NCI-H748 treated with DMSO at 0.1 percent for 48 hours (cell line): ENCODE measurements at regions not wholly inside any gene's neighbourhood (a gene's known extent, or its start where the extent isn't known, plus 50 kb on each side); places are given as distances from the start of the nearest gene placed in this dataset.
"Not testable (repeated sequence)": the region's sequence is repeated elsewhere in the genome, so short reads cannot be mapped to it uniquely, and the experiment has no call there.

Experiments
- DNase-seq: peaks from one replicate; lab custom pipeline; 2025; lab: John Stamatoyannopoulos, UW

DNA sequence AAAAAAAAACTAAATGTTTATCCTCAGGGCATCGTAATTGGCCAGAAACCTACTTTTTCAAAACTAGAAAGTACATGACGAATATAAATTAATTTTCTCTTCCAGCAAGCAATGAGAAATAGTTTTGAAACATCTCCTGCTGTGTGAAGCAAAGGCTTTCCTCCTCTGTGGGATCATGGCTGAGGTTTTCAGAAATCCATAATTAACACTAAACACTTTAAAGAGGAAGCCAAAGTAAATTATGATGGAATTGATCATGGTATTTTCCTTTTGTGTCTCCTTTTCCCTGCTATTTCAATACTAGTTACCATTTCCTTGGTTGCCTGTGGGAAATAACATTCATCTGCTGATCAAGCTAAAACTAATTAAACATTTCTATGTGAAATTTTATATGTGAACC is 1413.8 kb upstream of the PCDH20 start:
- no peak for DNase-seq

DNA sequence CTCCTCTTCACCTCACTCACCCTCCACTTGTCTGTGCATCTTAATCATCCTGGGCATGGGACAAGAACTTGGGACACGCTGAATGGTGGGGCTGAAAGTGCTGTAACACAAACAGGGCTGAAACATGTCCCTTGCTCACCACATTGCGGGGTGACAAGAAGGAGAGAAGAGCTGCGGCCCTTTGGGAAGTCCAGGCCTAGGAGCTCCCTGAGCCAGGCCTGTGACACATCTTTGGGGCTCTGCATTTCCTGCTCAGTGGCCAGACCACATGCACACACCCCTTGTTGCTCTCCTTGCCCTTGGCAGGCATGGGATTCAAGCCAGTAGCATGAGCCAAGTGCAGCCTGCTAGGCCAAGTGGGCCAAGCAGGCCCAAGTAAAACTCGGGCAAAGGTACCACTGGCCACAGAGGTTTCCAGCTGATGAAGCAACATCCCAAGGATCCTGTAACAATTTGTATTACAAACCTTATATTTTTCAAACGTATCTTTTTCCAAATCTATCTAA is 1384.3 kb upstream of the PCDH20 start:
- DNase-seq, result no peak

DNA sequence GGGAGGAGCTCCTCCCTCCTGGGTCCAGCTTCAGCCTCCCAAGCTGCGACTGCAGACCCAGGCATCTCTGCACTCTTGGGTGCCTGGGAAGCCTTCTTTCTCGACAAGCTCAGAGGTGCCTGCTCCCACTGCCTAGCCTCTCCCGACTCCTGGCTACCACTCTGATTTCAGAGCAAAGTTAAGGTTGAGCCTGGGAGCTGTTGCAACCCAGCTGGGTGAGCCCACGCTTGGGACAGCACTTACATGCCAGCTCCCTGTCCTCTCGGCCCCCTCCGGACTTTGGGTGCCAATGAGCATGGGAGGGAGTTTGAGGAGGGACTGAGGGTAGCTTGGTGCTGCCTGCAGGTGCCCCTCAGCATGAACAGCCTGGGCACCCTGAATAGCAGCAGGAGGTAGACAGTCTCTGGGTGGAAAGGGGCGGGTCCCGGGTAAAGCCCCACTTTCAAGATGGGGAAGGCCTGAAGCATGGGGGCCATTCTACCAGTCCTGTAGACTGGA is 1383.4 kb upstream of the PCDH20 start:
- no peak for DNase-seq

DNA sequence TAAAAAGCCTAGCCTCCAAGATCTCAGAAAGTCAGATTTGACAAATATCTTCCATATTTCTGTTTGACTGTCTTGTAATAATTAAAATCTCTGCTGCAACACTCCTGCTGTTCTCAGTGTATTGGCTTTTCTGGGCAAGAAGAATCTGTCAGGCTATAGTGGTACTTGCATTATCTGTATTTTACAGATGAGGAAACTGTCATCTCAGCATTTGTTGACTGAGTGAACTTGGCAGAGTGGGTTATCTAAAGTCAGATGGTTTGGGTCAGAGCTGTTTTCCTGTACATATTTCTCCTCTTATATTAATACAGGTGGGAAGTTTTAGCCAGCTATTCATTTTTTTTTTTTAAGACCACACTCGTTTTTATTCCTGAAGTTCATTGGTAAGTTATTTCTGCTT is 1378.2 kb upstream of the PCDH20 start:
- DNase-seq, result no peak

DNA sequence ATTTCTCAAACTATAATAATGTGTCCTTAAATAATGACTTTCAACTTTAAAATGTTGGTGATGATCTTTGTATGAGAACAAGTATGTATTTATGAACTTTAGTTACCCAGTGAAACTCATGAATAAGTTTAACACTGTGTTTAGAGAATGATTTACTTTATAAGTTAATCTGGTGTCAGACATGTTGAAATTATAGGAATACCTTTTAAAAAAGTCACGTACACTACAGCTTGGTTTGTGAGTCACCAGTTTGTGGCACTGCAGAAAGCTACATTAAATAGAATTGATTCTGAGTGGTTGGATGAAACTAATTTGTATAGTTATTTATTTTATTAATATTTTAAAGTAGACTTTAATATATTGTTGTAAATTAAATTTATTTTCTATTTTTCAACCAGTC is 1366.2 kb upstream of the PCDH20 start:
- no peak for DNase-seq

DNA sequence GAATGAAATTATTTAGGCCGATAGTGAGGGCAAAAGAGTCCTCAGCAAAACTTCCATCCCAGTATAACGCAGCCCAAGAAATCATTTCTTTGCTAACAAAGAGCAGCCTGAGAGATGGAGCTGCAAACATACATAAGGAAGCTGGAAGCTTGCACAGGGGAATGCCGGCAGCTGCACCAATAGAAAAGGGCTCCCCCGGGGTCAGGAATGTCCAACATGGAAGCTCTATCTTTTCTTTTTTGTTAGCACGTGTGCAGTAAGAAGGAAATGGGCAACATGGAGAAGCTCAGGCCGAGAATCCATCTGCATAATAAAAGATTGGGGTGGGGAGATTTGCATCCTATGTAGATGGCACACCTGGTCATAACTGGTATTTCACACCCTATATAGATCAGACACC is 1363.5 kb upstream of the PCDH20 start:
- no peak for DNase-seq

DNA sequence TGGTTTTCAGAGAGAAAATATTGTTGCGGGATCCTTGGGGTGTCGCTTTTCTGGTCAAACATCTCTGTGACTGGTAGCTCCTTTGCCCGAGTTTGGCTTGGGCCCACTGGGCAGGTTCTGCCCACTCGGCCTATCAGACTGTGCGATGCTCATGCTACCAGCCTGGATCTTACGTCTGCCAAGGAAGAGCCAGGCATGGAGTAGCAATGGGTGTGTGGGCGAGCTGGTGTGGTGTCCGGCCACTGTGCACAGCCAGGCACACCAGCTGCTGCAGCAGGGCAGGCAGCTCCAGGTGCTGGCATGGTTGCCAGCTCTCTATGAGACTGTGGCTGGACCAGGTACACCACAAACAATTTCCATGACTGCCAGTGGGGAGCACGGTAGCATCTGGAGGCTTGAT is 1351.8 kb upstream of the PCDH20 start:
- DNase-seq, result no peak

DNA sequence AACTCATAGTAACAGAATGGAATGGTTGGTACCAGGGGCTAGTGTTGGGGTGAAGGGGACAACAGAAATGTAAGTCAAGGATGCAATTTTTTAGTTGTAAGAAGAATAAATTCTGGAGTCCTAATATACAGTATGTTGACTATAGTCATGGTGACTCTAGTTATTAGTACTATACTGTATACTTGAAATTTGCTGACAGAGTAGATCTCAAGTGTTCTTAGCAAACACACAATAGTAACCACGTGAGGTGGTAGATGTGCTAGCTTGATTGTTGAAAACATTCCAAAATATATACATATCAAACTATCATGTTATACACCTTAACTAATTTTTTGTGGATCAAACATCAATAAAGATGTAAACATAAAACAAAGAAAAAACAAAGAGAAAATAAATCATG is 1345.1 kb upstream of the PCDH20 start:
- no peak for DNase-seq

DNA sequence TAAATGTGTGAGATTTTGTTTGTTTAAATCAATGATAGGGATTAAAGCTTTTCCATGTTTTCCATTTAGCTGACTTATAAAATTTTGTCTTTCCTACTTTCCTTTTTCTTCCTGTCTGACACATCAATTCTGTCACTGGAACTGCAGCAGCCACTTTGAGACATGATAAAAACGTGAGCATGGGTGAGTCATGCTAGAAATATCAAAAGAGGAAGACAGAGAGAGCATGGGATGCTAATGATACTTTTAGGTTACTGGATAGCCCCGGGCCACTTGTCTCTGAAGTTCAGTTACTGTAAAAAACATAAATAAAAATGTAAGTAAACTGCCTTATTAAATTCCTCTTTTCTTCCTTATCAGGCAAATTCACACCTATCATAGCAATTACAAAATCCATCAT is 1332.0 kb upstream of the PCDH20 start:
- DNase-seq, result no peak

DNA sequence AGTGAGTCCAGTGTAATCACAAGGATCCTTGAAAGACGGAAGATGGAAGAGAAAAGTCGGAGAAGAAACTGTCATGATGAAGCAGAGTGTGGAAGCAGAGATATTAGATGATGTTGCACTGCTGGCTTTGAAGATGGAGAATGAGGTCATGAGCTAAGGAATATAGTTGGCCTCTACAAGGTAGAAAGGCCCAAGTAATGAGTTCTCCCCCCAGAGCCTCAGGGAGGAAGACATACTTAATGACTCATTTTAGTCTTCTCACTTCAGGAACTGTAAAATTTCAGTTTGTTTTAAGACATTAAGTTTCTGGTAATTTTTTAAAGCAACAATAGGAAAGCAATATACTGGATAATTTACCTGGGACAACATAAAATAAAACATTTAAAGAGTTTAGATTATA is 1331.5 kb upstream of the PCDH20 start:
- DNase-seq, result no peak

DNA sequence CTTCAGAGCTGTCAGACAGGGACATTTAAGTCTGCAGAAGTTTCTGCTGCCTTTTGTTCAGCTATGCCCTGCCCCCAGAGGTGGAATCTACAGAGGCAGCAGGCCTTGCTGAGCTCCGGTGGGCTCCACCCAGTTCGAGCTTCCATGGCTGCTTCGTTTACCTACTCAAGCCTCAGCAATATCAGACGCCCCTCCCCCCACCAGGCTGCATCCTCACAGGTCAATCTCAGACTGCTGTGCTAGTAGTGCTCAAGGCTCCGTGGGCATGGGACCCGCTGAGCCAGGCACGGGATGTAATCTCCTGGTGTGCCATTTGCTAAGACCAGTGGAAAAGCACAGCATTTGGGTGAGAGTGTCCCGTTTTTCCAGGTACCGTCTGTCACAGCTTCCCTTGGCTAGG is 1314.1 kb upstream of the PCDH20 start:
- not testable (repeated sequence) for DNase-seq

DNA sequence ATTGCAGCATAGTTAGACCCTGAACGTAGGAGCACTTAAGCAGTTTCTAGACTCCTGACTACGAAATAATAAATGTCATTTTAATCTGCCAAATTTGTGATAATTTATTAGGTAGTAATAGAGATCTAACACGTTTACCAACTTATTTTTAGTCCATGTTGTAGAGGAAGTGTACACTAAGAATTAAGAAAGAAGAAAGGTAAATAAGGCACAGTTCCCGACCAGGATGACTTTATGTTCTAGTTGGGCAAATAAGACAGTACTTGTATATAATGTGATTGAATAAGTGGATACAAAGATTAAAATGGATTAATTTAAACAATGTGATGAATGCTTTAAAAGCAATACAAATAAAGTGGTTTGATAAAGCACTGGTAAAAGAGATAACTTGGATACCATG is 1306.2 kb upstream of the PCDH20 start:
- DNase-seq, result no peak

DNA sequence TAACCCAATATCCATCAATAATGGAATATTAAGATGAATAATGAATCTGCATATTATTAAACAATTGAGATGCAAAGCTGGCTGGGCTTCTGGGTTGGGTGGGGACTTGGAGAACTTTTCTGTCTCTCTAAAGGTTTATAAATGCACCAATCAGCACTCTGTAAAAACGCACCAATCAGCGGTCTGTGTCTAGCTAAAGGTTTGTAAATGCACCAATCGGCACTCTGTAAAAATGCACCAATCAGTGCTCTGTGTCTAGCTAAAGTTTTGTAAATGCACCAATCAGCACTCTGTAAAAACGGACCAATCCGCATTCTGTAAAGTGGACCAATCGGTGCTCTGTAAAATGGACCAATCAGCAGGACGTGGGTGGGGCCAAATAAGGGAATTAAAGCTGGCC is 1296.3 kb upstream of the PCDH20 start:
- DNase-seq, result not testable (repeated sequence)

DNA sequence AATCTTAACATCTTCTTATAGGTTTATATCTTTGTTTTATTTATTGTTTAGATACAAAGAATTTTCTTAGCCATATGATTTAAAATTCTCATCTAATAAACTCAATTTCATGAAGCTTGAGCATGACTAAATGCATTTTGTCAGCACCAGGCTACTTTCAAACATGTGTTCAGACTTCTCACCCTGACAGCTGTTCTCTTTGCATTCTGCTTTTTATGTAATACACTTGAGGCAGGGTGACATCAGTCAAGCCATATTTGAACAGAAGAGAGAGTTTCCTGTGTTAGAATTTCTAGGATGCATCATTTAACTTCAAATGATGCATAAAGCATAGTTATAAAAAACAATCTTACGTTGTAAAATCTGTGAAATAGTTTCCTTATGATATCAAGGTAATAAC is 1295.1 kb upstream of the PCDH20 start:
- DNase-seq, result no peak

DNA sequence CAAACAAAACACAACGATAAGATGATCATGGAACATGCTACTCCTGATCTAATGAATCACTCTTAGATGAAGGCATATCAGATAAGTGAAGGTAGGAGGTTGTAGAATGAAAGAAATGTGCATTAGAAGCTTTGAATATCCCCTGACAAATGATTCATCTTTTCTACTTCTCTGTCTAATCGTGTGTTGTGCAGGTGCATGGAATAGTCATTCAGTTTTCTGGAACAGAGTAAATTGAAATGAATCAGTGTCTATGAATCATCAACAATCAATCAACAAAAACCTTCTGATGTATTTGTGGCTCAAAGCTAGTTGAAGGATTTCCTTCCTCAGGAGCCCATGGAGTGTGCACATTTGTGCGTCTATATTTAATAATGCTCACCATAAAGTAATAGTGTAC is 1290.4 kb upstream of the PCDH20 start:
- DNase-seq, result no peak

DNA sequence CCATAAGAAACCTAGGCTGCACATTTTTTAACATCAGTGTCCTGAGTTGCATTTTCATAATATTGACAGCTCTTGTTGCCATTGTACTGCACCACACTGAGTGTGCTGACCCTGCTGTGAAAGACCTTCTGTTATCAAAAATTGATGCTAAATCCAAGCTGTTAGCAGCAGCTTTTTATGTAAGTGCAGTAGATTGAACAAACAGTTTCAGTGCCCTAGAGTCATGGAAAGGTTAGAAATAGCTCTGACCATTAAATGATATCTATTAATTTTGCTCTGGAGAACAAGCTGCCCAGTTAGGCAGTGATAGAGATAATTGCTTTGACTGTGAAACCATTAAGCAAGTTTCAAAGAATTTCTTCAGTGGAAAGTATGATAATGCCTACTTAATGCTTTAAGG is 1289.2 kb upstream of the PCDH20 start:
- peak; percentile 28 for DNase-seq

DNA sequence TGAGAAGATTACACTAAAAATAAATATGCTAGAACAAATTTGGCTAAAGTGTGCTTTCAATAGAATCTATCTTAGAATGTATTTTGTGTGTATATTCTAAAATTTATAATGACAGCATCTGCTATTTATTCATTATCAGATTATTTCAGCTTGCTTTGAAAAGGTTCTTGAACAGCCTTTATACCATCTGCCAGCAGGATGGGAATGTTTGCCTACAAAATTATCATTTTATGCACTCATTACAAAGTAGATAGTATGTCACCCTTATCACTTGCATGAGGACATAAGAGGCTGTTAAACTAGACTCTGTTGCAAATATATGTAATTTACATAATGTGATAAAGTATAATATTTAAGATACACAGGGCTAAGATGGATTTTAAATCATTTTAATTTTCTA is 1286.9 kb upstream of the PCDH20 start:
- peak; percentile 48 for DNase-seq

DNA sequence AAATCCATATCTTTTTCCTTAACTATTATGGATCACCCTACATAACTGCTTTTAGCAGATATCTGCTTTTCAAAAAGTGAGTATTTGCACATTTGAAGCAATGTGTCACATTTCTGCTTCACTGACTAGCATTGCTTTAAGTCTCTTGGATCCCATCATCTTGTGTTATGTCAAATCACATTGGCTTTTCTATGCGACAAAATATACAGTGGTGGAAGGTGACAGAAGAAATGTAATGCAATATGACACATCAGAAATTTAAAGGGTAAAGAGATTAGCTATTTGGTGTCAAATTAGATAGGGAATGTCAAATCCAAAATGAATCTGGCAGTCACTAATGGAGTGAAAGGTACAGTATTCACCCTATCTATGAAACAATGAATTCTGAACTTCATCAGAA is 1282.1 kb upstream of the PCDH20 start:
- no peak for DNase-seq

DNA sequence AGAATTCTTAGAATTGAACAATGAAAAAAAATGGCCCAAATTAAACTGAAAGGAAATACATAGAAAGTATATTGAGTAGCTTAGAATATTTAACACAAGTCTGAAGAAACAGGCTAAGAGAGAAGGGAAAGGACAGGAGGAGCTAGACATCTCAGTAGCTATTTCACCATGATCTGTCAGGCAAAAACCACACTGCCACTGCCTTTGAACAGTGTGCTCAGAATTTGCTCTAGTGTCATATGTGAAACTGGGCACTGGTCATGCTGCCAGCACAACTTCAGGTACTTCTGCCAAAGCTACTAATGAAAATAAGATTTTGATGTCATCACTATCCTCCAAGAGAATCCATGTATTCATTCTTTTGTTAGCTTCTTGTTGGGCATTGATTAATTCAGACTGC is 1280.8 kb upstream of the PCDH20 start:
- no peak for DNase-seq

DNA sequence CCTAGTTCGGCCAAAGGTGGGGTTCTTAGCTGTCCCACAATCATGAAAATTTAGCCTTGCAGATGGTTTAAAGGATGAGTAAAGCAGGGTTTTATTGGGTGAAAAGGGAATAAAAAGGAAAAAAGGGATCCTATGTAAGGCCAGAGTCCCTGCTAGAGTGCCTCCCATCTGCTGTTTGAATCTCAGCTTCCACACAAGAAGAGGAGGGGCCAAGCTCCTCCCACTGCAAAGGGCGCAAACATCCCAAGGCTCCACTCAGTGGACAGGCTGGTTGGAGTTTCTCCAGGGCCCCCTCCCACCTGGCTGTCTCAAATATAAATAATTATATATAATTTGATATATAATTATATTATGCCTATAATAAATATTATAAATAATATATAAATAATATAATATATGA is 1272.1 kb upstream of the PCDH20 start:
- DNase-seq, result no peak

DNA sequence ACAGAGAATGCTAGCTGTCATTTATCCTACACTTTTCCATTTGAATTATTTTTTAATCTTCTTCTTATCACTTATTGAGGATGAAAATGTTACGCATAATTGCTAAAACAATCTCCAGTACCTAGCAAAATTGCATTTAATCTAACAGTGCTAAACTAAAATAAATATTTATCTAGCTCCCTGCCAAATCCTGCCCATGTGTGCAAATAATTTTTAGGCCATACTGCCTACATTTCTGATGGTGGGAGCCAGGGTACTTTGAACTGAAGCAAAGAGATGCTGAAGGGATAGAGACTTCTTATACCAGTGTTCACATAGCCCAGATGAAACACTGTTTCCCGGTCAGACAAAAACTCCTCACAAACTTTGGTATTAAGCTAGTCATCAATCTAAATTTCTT is 1268.7 kb upstream of the PCDH20 start:
- peak; percentile 82 for DNase-seq

DNA sequence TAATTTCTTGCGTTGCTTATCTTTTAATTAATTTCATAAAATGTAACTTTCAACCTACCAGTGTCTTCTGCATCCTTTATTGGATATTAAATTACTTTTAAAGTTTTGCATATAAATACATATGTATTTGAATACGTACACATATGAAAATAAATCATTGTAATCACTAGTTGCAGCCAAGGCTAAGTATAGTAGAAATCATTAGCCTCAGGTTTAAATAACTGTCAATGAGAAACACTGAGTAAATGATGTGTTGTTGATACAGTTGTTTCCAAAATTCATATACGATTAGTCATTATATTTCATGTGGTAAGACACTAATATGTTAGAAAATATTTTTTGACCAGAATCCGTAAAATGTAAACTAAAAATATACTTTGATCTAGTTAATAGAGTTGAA is 1267.1 kb upstream of the PCDH20 start:
- DNase-seq, result no peak

DNA sequence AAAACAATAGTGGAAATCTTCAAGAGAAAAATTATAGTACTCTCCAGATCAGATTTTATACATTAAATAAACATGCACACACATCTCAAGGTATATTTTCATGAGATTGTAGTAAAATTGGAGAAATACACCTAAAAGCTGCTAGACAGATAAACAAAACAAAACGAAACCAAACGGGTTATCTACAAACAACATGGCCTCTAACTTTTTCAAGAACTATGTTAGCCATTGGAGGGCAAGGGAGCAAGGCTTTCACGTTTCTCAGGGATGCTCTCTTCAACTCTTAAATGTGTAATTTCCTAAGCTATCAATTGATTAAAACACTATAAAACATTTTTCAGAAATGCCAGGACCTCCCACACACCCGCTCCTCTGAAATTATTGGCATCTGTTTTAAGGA is 1262.4 kb upstream of the PCDH20 start:
- no peak for DNase-seq

DNA sequence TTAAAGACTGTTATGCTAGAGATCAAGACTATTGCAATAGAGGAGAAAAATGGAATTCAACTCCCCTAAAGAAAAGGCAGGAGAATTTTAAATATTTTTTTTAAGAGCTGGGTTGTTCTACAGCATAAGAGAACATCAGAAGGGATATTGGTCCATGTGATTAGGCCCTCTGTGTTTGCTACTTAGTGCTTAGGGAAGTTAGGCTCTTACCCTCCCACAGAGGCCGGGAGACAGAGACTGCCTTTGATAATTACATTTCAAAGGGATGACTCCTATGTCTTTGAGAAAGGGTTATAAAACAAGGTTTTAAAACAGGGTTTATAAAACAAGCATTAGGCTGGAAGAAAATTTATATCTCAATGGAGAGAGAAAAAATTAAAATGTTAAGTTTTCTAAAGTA is 1248.1 kb upstream of the PCDH20 start:
- DNase-seq, result no peak

DNA sequence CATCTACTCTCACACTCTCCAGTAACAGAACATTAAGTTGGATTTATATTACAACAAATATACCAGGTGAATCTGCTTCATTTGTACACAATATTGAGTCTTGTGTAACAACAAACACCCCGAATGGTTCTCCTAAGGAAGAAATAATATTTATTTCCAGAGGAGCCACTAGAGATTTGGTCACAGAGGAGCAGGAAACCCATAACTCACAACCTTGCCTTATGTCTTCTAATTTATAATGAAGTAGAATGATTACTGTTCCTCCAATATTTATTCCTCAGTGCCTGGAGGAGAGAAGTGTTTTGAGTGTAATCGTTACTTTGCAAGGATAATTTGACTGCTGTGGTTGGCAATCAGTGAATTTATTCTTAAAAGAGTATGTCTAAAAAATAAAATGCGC is 1243.7 kb upstream of the PCDH20 start:
- DNase-seq, result no peak
